Activated naive CD8-positive, alpha-beta T cell (primary cell): ENCODE measurements at regions not wholly inside any gene's neighbourhood (a gene's known extent, or its start where the extent isn't known, plus 50 kb on each side); places are given as distances from the start of the nearest gene placed in this dataset.
A peak's percentile ranks its signal among the peaks of the same experiment; 100 is the strongest.

ENCODE experiments used
- H3K27ac Mint-ChIP-seq: one replicate; pipeline ENCODE4 v1.8.0; 2021; ENCODE audit warnings: mixed read lengths
- H3K27me3 Mint-ChIP-seq: one replicate; pipeline ENCODE4 v1.8.0; 2021; ENCODE audit warnings: mixed read lengths
- H3K36me3 Mint-ChIP-seq: one replicate; pipeline ENCODE4 v1.8.0; 2021; ENCODE audit warnings: mixed read lengths
- H3K4me1 Mint-ChIP-seq: one replicate; pipeline ENCODE4 v1.8.0; 2021; ENCODE audit warnings: low read depth, mixed read lengths
- H3K4me3 Mint-ChIP-seq: one replicate; pipeline ENCODE4 v1.8.0; 2021; ENCODE audit warnings: mild to moderate bottlenecking, mixed read lengths
- H3K9me3 Mint-ChIP-seq: one replicate; pipeline ENCODE4 v1.8.0; 2021; ENCODE audit warnings: low read depth, mixed read lengths

GRCh38 chr5:34563931-34564709 lies 92.0 kb upstream of the RAI14 start:
- Mint-ChIP-seq H3K27ac (no peak overlapping the region), H3K4me1 (no peaks in the 10 kb centered on the region), H3K9me3 (no peaks in the 10 kb centered on the region)

GRCh38 chr5:34564710-34565235 lies 91.4 kb upstream of the RAI14 start:
- H3K27ac Mint-ChIP-seq, result no peak overlapping the region
- no peaks in the 10 kb centered on the region for H3K9me3 Mint-ChIP-seq
- H3K36me3 Mint-ChIP-seq, result no peaks in the 10 kb centered on the region
- H3K27me3 Mint-ChIP-seq, result no peaks in the 10 kb centered on the region
- H3K4me1 Mint-ChIP-seq, result no peaks in the 10 kb centered on the region
- no peak overlapping the region for H3K4me3 Mint-ChIP-seq

More at GRCh38 chr5:34563931-34564709, 92.0 kb upstream of the RAI14 start:
- Mint-ChIP-seq H3K36me3 (no peaks in the 10 kb centered on the region), H3K4me3 (no peak overlapping the region), H3K27me3 (no peaks in the 10 kb centered on the region)

- H3K4me3 Mint-ChIP-seq, result no peak overlapping the region
Observed at GRCh38 chr5:34570143-34570542, 86.0 kb upstream of the RAI14 start.

GRCh38 chr5:34570721-34571676 lies 85.1 kb upstream of the RAI14 start:
- H3K27me3 Mint-ChIP-seq, result no peaks in the 10 kb centered on the region
- H3K27ac Mint-ChIP-seq, result no peak overlapping the region
- H3K4me1 Mint-ChIP-seq, result no peaks in the 10 kb centered on the region
- H3K4me3 Mint-ChIP-seq, result no peak overlapping the region
- no peaks in the 10 kb centered on the region for H3K36me3 Mint-ChIP-seq
- H3K9me3 Mint-ChIP-seq, result no peaks in the 10 kb centered on the region

More at GRCh38 chr5:34570143-34570542, 86.0 kb upstream of the RAI14 start:
- Mint-ChIP-seq H3K4me1 (no peaks in the 10 kb centered on the region), H3K27ac (no peak overlapping the region), H3K27me3 (no peaks in the 10 kb centered on the region), H3K9me3 (no peaks in the 10 kb centered on the region), H3K36me3 (no peaks in the 10 kb centered on the region)

GRCh38 chr5:34571677-34572041 lies 84.5 kb upstream of the RAI14 start:
- no peak overlapping the region for H3K4me3 Mint-ChIP-seq
- no peaks in the 10 kb centered on the region for H3K36me3 Mint-ChIP-seq
- no peaks in the 10 kb centered on the region for H3K4me1 Mint-ChIP-seq
- no peaks in the 10 kb centered on the region for H3K27me3 Mint-ChIP-seq
- H3K27ac Mint-ChIP-seq, result no peak overlapping the region
- no peaks in the 10 kb centered on the region for H3K9me3 Mint-ChIP-seq

- H3K4me1 Mint-ChIP-seq, result no peaks in the 10 kb centered on the region
- H3K27me3 Mint-ChIP-seq, result no peaks in the 10 kb centered on the region
- H3K4me3 Mint-ChIP-seq, result no peak overlapping the region
- peaks cover 3% of the 10 kb centered on the region for H3K36me3 Mint-ChIP-seq
- no peak overlapping the region for H3K27ac Mint-ChIP-seq
- no peaks in the 10 kb centered on the region for H3K9me3 Mint-ChIP-seq
Observed at GRCh38 chr5:34574936-34575467, 81.1 kb upstream of the RAI14 start.

GRCh38 chr5:34576891-34577666 lies 79.0 kb upstream of the RAI14 start:
- H3K27me3 Mint-ChIP-seq, result peaks cover 10% of the 10 kb centered on the region

GRCh38 chr5:34578962-34579361 lies 77.2 kb upstream of the RAI14 start:
- Mint-ChIP-seq H3K27ac (peak overlapping the region; percentile 22), H3K36me3 (peaks cover 3% of the 10 kb centered on the region)

More at GRCh38 chr5:34576891-34577666, 79.0 kb upstream of the RAI14 start:
- H3K36me3 Mint-ChIP-seq, result peaks cover 3% of the 10 kb centered on the region
- no peak overlapping the region for H3K4me3 Mint-ChIP-seq
- no peaks in the 10 kb centered on the region for H3K4me1 Mint-ChIP-seq
- no peaks in the 10 kb centered on the region for H3K9me3 Mint-ChIP-seq
- no peak overlapping the region for H3K27ac Mint-ChIP-seq

GRCh38 chr5:34580983-34581382 lies 75.1 kb upstream of the RAI14 start:
- H3K27ac Mint-ChIP-seq, result no peak overlapping the region
- peaks cover 16% of the 10 kb centered on the region for H3K27me3 Mint-ChIP-seq
- H3K4me1 Mint-ChIP-seq, result no peaks in the 10 kb centered on the region
- H3K36me3 Mint-ChIP-seq, result peaks cover 3% of the 10 kb centered on the region
- H3K9me3 Mint-ChIP-seq, result no peaks in the 10 kb centered on the region
- no peak overlapping the region for H3K4me3 Mint-ChIP-seq

More at GRCh38 chr5:34578962-34579361, 77.2 kb upstream of the RAI14 start:
- H3K9me3 Mint-ChIP-seq, result no peaks in the 10 kb centered on the region
- H3K4me1 Mint-ChIP-seq, result no peaks in the 10 kb centered on the region
- H3K27me3 Mint-ChIP-seq, result peaks cover 12% of the 10 kb centered on the region
- H3K4me3 Mint-ChIP-seq, result no peak overlapping the region

GRCh38 chr5:34582371-34582770 lies 73.8 kb upstream of the RAI14 start:
- H3K4me3 Mint-ChIP-seq, result no peak overlapping the region
- peaks cover 3% of the 10 kb centered on the region for H3K36me3 Mint-ChIP-seq
- H3K9me3 Mint-ChIP-seq, result no peaks in the 10 kb centered on the region
- H3K27ac Mint-ChIP-seq, result no peak overlapping the region
- H3K27me3 Mint-ChIP-seq, result peaks cover 16% of the 10 kb centered on the region
- H3K4me1 Mint-ChIP-seq, result no peaks in the 10 kb centered on the region

- Mint-ChIP-seq H3K36me3 (peaks cover 3% of the 10 kb centered on the region), H3K9me3 (no peaks in the 10 kb centered on the region), H3K4me3 (no peak overlapping the region), H3K4me1 (no peaks in the 10 kb centered on the region), H3K27ac (no peak overlapping the region), H3K27me3 (peaks cover 16% of the 10 kb centered on the region)
Observed at GRCh38 chr5:34583167-34583566, 73.0 kb upstream of the RAI14 start.

- no peak overlapping the region for H3K27ac Mint-ChIP-seq
- no peaks in the 10 kb centered on the region for H3K9me3 Mint-ChIP-seq
- H3K4me3 Mint-ChIP-seq, result no peak overlapping the region
- H3K36me3 Mint-ChIP-seq, result no peaks in the 10 kb centered on the region
- H3K27me3 Mint-ChIP-seq, result peaks cover 20% of the 10 kb centered on the region
- H3K4me1 Mint-ChIP-seq, result no peaks in the 10 kb centered on the region
Observed at GRCh38 chr5:34584165-34584564, 72.0 kb upstream of the RAI14 start.

- Mint-ChIP-seq H3K27ac (no peak overlapping the region), H3K4me3 (no peak overlapping the region), H3K36me3 (no peaks in the 10 kb centered on the region), H3K9me3 (no peaks in the 10 kb centered on the region), H3K4me1 (no peaks in the 10 kb centered on the region), H3K27me3 (peaks cover 20% of the 10 kb centered on the region)
Observed at GRCh38 chr5:34585601-34586104, 70.5 kb upstream of the RAI14 start.
